ENCODE measurements at regions not wholly inside any gene's neighbourhood (a gene's known extent, or its start where the extent isn't known, plus 50 kb on each side); places are given as distances from the start of the nearest gene placed in this dataset.

GRCh38 chr5:82749461-82749820 is 327.8 kb downstream of the TMEM167A start:
- TF ChIP-seq NONO (IDR thresholded peaks at IDR 0.05; ENCODE audit: low read depth in 2 of 2, low read length in 1 of 2): no peak
- no peak for TF ChIP-seq BRCA1 (IDR thresholded peaks at IDR 0.05)
- no peak for TF ChIP-seq BRCA1 (CRISPR knock-in tag; IDR thresholded peaks at IDR 0.05)
- no peak for TF ChIP-seq POLR2A (conservative IDR thresholded peaks at IDR 0.05)
- no peak for TF ChIP-seq EZH2 (IDR thresholded peaks at IDR 0.05; ENCODE audit: borderline replicate concordance, low read depth, low read length)
- TF ChIP-seq STAT5A (IDR thresholded peaks at IDR 0.05; ENCODE audit: borderline replicate concordance, low read length): no peak
- no peak for TF ChIP-seq CTCF (IDR thresholded peaks at IDR 0.05 in 2 of 3, conservative IDR thresholded peaks at IDR 0.05 in 1 of 3; ENCODE audit: insufficient read depth in 2 of 3, low read depth in 1 of 3, low read length in 3 of 3)
- TF ChIP-seq ZFP30 (CRISPR knock-in tag; IDR thresholded peaks at IDR 0.05; ENCODE audit: borderline replicate concordance): no peak
- TF ChIP-seq L3MBTL2 (IDR thresholded peaks at IDR 0.05): no peak
- no peak for TF ChIP-seq EP300 (IDR thresholded peaks at IDR 0.05; ENCODE audit: low read length)
